Middle frontal gyrus (tissue), 1 donor: ENCODE measurements at regions not wholly inside any gene's neighbourhood (a gene's known extent, or its start where the extent isn't known, plus 50 kb on each side); places are given as distances from the start of the nearest gene placed in this dataset.
"Not testable (repeated sequence)": the region's sequence is repeated elsewhere in the genome, so short reads cannot be mapped to it uniquely, and the experiment has no call there.

Source experiments
- DNase-seq: peaks from one replicate; pipeline ENCODE4 v3.0.0-alpha.2; 2015; ENCODE audit warnings: low spot score; ENCODE audit errors: extremely low spot score

DNA sequence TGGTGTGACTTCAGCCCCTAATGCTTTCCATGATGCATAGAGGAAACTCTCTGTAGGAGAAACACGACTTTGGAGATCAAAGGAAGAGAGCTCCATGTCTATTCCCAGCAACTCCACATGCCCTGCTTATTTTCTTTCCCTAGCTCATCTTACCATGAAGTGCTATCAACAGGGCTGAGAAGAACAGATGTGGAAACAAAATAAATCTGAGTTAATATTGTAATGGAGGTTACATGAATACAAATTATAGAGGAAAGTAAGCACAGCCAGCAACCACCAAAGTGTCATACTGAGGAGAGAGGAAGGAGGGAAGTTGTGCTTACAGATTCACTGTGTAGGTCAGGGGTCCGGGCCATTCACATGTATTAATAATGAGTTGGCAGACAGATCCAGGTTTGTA is 157.5 kb downstream of the RFPL4B start:
- DNase-seq: no peak

DNA sequence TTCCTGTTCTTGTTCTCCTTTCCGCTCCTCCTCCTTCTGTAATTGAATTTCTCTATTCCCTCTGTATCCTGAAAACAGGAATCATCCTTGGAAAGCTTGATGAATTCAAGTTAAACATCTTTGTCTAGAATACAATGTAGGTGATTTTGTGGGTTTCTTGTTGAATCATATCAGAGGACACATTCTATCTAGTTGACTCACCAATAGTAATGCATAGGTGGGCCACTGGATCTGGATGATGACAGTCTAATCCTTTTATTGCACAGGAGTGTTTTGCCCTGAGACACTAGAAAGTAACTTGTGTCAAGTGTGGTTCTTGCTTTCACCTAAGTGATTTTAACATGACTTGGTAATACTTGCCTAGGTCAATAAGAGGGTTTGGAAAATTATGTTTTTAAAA is 164.3 kb downstream of the RFPL4B start:
- no peak for DNase-seq

DNA sequence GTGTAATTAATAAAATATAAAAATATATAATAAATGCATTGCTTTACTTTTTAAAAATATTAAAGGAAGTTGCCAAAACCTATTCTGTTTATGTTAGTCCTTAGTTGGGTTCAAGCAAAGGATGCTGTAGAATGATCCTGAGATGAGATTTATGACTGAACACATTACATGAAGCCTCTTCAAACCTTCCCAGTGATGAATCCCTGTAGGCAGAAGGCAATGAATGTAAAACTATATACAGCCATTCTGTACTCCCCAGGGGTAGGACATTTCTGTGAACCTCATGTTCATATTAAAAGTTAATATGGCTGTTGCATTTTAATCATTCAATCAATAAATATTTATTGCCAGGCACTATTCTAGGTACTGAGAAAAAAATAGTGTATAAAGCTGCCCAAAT is 166.0 kb downstream of the RFPL4B start:
- DNase-seq: no peak

DNA sequence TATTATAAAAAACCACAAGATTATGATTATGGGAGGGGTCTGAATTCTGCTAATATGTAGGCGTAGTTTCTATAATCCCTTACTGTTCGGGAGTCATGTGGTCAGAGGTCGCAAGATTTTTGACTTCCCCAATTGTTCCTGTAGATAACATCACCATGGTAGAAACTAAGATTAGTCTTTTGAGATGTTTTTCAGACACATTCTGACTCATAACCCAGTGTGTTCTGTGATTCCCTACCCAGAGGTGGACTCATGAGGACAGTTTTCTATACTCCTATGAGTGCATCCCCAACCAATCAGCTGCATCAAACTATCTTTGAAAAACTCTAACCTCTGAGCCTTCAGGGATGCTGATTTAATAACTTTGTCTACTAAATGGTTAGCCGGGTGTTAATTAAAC is 175.5 kb downstream of the RFPL4B start:
- no peak for DNase-seq

DNA sequence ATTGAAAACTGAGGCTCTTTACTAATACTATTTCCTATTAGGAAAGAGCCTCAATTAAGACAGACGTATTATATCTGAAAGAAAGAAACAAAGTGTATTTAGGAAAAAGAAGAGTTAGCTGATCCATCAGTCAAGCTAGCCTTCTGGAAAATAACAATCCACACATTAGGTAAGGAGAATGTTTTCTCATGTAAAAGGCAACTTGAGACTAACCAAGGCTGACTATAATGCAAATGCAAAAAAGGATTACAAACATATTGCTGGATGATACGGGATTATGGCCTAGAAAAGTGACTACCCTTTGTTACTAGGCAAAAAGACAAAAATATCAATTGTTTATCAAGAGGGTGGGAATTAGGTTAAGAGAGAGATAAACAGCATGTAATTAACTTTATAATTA is 176.9 kb downstream of the RFPL4B start:
- no peak for DNase-seq

DNA sequence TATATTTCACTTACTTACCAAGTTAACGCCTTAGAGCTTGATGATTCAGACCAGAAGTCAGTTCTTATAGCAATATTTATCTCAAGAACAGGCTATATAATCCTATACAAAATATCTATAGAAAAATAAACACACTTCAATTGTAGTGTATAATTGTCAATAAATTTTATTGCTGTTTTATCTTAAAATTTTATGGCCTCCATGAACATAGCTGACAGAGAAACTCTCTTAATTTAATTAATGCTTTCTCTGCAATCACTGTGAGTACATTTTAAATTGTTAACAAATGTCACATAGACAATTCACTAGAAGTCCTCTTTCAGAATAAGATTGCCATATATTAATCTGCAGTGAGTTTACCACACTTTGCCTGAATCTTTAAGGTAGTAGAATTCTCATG is 178.6 kb downstream of the RFPL4B start:
- DNase-seq: no peak

DNA sequence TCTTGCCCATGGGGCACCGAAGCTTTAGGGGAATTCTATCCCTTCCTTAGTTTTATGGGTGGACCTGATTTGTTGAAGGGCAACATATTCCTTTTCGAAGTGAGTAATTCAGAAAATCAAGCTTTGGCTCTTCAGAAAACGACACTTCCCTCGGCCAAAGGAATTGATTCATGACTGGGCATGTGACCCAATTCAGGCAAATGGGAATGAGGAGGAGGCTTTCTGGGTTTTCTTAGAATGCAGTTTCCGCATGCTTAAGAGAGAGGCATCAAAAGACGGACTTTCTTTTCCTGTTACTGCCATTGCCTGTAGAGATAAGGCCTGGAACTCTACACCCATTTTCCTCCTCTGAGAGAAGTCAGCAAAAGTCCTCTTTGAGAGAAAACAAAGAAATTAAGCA is 179.5 kb downstream of the RFPL4B start:
- DNase-seq: no peak

DNA sequence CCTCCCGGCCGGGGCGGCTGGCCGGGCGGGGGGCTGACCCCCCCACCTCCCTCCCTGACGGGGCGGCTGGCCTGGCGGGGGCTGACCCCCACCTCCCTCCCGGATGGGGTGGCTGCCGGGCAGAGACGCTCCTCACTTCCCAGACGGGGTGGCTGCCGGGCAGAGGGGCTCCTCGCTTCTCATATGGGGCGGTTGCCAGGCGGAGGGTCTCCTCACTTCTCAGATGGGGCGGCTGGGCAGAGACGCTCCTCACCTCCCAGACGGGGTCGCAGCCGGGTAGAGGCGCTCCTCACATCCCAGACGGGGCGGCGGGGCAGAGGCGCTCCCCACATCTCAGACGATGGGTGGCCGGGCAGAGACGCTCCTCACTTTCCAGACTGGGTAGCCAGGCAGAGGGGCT is 181.2 kb downstream of the RFPL4B start:
- DNase-seq: not testable (repeated sequence)

DNA sequence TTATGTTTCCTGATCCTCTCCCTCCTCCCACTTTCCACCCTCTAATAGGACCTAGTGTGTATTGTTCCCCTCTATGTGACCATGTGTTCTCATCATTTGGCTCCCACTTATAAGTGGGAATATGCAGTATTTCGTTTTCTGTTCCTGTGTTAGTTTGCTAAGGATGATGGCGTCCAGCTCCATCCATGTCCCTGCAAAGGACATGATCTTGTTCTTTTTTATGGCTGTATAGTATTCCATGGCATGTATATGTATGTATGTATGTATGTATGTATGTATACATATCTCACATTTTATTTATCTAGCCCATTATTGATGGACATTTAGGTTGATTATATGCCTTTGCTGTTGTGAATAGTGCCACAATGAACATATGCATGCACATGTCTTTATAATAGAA is 188.7 kb downstream of the RFPL4B start:
- DNase-seq: no peak

DNA sequence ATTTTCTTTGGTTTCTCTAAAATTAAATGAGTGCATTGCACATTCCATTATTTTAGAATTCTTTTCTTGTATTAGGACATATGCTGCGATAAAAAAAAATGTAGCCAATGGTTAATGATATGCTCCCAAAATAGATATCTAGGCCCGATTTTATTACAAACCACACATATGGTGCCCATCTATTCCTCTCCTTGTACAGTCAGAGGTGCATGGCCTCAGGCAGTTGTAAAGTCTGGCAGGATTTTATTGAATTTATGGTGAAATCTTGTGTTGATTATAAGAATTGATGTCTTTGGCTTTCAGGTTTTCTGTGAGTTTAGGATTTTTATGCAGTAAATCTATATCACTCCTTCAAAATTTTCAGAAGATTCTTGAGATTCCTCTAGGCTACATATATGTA is 192.2 kb downstream of the RFPL4B start:
- no peak for DNase-seq

DNA sequence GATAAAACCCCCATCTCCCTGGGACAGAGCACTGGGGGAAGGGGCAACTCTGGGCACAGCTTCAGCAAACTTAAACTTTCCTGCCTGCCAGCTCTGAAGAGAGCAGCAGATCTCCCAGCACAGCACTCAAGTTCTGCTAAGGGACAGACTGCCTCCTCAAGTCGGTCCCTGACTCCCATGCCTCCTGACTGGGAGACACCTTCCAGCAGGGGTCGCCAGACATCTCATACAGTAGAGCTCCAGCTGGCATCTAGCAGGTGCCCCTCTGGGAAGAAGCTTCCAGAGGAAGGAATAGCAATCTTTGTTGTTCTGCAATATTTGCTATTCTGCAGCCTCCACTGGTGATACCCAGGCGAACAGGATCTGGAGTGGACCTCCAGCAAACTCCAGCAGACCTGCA is 194.7 kb downstream of the RFPL4B start:
- DNase-seq: not testable (repeated sequence)

DNA sequence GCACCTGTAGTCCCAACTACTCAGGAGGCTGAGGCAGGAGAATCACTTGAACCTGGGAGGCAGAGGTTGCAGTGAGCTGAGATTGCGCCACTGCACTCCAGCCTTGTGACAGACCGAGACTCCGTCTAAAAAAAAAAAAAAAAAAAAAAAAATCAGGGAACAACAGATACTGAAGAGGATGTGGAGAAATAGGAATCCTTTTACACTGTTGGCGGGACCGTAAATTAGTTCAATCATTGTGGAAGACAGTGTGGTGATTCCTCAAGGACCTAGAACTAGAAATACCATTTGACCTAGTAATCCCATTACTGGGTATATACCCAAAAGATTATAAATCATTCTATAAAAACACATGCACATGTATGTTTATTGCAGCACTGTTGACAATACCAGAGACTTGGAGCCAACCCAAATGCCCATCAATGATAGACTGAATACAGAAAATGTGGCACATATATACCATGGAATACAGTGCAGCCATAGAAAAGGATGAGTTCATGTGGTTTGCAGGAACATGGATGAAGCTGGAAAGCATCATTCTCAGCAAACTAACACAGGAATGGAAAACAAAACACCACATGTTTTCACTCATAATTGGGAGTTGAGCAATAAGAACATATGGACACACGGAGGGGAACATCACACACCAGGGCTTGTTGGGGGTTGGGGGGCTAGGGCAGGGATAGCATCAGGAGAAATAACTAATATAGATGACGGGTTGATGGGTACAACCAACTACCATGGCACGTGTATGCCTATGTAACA is 200.4 kb downstream of the RFPL4B start:
- not testable (repeated sequence) for DNase-seq

DNA sequence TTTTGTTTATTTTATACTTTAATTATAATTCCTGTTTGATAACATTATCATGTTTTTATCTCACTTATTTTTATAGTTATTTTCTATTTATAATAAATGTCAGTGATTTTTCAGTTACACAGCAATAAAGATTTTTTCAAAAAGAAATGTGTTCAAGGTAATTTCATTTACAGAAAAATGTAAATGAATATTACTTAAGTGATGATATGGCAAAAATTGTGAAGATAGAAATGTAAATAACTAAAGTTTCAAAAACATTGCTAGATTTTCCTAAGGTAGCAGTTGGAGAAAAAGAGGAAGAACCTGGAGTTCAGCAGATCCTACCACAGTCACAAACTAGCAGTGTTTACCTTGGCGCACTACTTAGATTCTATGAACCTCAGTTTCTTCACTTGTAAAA is 202.6 kb downstream of the RFPL4B start:
- no peak for DNase-seq

DNA sequence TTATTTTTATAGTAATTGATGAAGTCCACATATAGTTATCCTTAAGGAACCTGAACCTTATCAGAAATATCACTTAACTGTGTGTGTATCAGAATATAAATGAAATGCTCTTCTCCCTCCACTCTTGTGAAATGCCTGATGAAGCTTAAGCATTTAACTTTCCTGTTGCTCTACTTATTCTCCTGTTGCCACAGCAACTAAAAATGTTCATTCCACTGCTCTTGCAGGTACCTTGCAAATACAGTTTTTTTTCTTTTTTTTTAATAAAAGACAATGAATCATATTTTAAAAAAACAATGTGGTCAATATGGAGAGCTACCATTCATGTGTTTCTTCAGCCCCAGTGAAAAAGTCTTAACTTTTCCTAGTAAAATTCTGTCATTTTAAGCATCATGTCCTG is 210.3 kb downstream of the RFPL4B start:
- DNase-seq: no peak

DNA sequence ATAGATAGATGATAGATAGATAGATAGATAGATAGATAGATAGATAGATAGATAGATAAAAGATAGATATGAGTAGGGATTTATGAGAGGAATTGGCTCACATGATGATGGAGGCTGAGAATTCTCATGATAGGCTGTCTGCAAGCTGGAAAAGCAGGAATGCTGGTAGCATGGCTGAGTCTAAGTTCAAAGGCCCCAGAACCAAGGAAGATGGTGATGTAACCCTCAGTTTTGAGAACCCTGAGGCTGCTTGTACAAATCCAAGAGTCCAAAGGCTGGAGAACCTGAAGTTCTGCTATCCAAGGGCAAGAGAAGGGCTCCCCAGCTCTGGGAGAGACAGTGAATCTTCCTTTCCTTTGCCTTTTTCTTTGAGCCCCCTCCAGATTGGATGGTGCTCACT is 210.8 kb downstream of the RFPL4B start:
- no peak for DNase-seq

DNA sequence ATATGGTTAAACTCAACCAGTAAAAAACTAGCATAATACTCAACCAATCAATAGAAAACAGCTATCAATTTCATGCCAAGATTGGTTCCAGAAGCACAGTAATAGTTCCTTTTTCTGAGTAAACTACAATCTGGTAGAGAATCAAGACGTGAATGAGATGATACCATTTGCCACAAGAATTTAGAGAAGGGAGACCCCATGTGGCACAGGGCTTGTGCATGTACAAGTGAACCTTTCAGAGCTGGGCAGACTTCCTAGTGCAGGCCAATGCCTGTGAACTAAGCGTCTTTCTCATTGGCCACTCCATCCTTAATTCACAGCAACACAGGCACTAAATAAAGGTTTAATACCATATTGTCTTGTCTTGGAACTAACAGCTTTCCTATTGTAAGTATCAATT is 213.5 kb downstream of the RFPL4B start:
- DNase-seq: no peak

DNA sequence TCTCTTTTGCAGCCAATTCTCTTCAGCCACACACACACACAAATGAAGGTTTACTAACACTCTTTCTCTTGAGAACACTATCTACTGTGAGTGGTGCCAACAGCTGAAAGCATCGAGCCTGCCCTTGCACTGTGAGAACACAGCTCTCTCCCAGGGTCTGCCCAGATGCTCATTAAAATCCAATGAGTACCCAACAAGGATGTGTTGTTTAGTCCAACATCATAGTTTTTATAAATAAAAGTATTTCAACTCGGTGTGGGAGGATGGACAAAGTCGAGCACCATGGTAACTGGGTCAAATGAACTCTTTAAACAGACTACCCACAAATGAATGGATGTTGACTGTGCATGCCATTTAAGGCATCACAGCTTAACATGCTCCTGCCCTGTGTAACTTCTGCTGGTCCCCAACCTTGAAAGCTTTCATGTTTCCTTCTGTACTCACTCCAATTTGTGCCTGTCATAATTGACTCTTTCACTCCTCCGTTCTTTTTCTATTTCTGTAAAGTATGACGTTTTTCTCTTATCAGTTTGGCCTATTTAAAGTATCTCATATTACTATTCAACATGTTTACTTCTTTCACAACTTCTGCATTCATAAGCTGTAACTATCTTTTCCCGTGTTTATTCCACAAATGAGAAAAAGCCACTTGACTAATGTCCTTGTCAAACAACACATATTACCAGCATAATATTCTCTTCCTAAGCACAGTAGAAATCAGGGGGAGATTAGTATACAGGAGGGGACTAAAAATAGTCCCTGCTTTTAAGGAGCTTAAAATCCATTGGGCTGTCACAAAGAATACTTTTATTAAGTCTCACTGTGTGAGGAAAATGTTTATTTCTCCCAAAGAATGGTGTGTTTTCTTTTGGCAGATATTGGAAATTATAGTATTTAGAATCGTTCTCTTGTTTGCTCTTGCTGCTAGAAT is 215.4 kb downstream of the RFPL4B start:
- DNase-seq: no peak

DNA sequence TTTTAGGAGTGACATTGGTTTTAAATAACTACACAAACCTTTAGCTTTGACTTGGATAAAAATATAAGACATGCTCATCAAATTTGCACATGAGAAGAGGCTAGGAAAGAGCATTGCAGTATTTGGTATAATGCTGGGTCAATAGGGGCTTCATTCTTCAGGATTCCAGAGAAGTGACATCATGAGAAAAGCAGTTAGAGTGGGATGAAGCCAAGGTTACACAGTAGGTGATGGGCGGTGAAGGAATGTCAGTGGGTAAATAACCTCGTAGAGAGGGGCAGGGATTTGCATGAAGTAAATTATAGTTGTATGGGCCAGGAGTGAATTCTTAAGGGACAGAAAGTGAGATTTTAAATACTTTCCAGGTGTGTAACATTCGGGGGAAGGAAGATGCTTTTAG is 216.2 kb downstream of the RFPL4B start:
- no peak for DNase-seq

DNA sequence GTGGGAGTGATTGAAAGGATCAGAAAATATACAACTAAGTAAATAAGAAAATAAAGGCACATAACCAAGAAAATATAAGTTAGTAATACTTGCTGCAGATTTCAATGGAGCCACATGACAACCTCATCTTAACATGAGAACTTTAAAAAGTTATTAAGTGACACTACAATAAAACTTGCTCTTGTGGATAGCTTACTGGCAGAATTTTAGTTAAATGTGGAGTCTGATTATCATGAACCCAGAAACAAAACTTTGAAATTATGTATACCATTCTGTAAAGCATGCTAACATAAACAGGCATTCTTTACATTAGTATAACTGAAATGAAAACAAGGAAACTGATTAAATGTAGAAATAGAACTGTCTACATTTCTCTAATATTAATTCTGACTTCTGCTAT is 220.9 kb downstream of the RFPL4B start:
- DNase-seq: no peak

DNA sequence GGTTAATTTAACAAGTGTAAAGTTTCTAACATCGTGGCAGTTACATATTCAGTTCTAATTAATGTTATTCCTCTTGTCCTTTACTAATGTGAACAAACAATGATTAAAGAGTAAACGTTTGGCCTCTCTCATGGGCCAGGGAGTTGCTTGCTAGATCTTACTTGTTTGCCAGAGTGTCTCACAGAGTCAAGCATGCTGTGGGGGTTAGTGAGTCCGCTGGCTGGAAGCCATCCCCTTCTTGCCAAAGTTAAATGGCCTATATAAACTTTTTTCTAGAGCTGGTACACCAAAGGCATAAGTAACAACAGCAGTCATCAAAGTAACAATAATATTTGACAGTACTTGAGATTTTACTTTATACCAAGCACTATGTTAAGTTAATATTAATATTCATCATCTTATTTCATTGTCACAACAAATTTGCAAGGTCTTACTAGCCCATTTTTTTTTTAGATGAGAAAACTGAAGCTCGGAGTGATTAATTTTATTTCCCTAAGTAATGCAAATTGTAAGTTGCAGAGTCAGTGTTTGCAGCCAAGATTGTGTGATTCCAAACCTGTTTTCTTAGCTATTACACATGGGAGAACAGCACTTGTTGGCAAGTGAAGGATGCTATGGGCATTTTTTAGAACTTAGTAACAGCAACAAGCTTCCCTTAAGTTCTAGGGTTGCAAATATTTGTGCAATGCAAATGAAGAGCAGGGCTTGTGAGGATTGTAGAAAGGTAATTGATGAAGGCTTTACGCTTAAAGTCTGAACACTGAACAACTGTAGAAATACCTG is 224.5 kb downstream of the RFPL4B start:
- DNase-seq: no peak

DNA sequence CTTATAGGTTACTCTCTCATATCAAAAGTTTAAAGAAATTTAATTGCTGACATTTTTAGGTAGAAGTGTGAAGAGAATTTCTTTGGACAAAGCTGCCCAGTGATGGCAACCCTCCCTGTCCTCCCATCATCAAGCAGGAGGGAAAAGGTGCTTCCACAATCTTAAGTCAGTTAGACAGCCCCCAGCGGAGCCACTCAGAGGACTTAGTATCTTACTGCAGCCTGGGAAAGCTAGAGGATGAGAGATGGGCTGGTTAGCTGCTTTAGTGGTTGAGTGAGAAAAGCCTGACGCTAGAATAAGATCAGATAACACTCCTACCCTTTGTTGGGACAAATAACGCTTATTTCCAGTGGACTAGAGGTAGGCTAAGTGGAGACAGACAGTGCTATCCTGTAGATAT is 227.1 kb downstream of the RFPL4B start:
- no peak for DNase-seq

DNA sequence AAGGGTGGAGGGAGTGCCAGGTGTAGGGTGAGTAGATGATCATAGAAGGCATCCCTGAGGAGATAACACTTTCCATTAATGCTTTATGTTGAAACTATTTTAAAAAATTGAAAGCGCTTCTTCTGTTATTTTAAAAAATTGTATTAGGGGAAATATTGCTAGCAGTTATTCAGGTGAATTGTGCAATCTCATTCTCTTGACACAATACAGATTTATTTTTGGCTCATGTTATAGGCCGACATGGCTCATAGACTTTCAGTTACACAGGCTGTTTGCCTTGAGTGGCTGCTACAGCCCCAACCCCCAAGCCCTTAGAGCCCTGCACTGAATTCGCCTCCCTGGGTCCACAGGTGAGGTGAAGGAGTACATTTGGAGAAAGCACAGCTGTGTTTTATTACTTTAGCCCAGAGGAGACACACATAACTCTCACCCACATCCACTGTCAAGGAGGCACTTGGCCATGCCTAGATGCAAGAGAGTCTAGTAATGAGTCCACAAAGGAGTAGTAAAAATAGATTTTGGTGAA is 228.2 kb downstream of the RFPL4B start:
- DNase-seq: no peak
